H1 (cell line): ENCODE measurements at regions not wholly inside any gene's neighbourhood (a gene's known extent, or its start where the extent isn't known, plus 50 kb on each side); places are given as distances from the start of the nearest gene placed in this dataset.

ENCODE experiments used
- CTCF ChIA-PET: fragments of 300-600 bp; sonication (Branson Sonifier 250); formaldehyde crosslinking; loops from one replicate; lab custom pipeline; 2021; ENCODE audit not compliant: partially characterized antibody; lab: Charles Lee
- POLR2A ChIA-PET: fragments of 300-600 bp; sonication (Branson Sonifier 250); formaldehyde crosslinking; loops from one replicate; lab custom pipeline; 2021; ENCODE audit warnings: inconsistent platforms; ENCODE audit not compliant: partially characterized antibody; lab: Charles Lee
- DNase-seq, 2 experiments: peaks; one replicate each; pipeline versions ENCODE4 v3.0.0 to v3.0.0-alpha.2; 2010 to 2022; ENCODE audit warnings: low spot score in 2 of 2, low read depth in 1 of 2, mixed read lengths in 1 of 2
- FAIRE-seq: peaks from 2 replicates; lab custom pipeline; 2011; peaks lifted over from hg19 to GRCh38; lab: Jason Lieb, UNC
- H2AFZ ChIP-seq: 2 replicates; pipeline ENCODE4 v1.8.1; 2012; ENCODE audit warnings: low read length, inconsistent platforms
- H2AK5ac ChIP-seq: 2 replicates; pipeline ENCODE4 v1.6.1; 2013; ENCODE audit warnings: low read depth, low read length
- H2BK120ac ChIP-seq: replicated peaks from 2 replicates; pipeline ENCODE3; 2013; ENCODE audit warnings: low read depth, low read length, inconsistent platforms
- H2BK12ac ChIP-seq: 2 replicates; pipeline ENCODE4 v1.6.1; 2013; ENCODE audit warnings: low read depth, low read length
- H2BK15ac ChIP-seq: 2 replicates; pipeline ENCODE4 v1.6.1; 2013; ENCODE audit warnings: low read length
- H2BK20ac ChIP-seq: 2 replicates; pipeline ENCODE4 v1.6.1; 2013; ENCODE audit warnings: low read length
- H2BK5ac ChIP-seq: 2 replicates; pipeline ENCODE4 v1.6.1; 2013; ENCODE audit warnings: low read depth, low read length
- H3K14ac ChIP-seq: 2 replicates; pipeline ENCODE4 v1.6.1; 2013; ENCODE audit warnings: inconsistent platforms; ENCODE audit not compliant: insufficient read length
- H3K18ac ChIP-seq: 2 replicates; pipeline ENCODE4 v1.6.1; 2013; ENCODE audit warnings: low read length; ENCODE audit errors: extremely low read depth
- H3K23ac ChIP-seq: 2 replicates; pipeline ENCODE4 v1.6.1; 2013; ENCODE audit warnings: inconsistent platforms; ENCODE audit not compliant: insufficient read length
- H3K23me2 ChIP-seq: 2 replicates; pipeline ENCODE4 v1.6.1; 2013; ENCODE audit warnings: low read depth, low read length
- H3K27ac ChIP-seq: 2 replicates; pipeline ENCODE4 v1.6.1; 2011; ENCODE audit warnings: low read depth, low read length, inconsistent platforms
- H3K27me3 ChIP-seq, 4 experiments: replicated peaks in 1 of 4; 1 replicate in 1 of 4; 2 replicates in 3 of 4; pipeline versions ENCODE4 v1.6.1 to v1.8.1; 2011 to 2013; ENCODE audit warnings: low read length in 3 of 4, mild to moderate bottlenecking in 3 of 4, inconsistent platforms in 2 of 4, mixed read lengths in 2 of 4, moderate library complexity in 1 of 4; ENCODE audit not compliant: control insufficient read depth in 3 of 4, insufficient read depth in 3 of 4; ENCODE audit errors: extremely low read depth in 1 of 4
- H3K36me3 ChIP-seq, 4 experiments: 2 replicates each; pipeline versions ENCODE4 v1.6.1 to v1.8.1; 2011 to 2013; ENCODE audit warnings: mild to moderate bottlenecking in 4 of 4, low read length in 3 of 4, moderate library complexity in 2 of 4, control low read depth in 1 of 4, inconsistent platforms in 1 of 4; ENCODE audit not compliant: insufficient read depth in 4 of 4, control insufficient read depth in 2 of 4
- H3K4ac ChIP-seq: replicated peaks from 2 replicates; pipeline ENCODE3; 2013; ENCODE audit warnings: low read length, low read depth, mixed read lengths, inconsistent platforms; ENCODE audit not compliant: insufficient read length
- H3K4me1 ChIP-seq, 4 experiments: replicated peaks in 1 of 4; 1 replicate in 1 of 4; 2 replicates in 3 of 4; pipeline versions ENCODE4 v1.6.1 to v1.8.1; 2011 to 2013; ENCODE audit warnings: low read length in 3 of 4, inconsistent platforms in 2 of 4, mixed read lengths in 1 of 4; ENCODE audit not compliant: insufficient read depth in 4 of 4, control insufficient read depth in 3 of 4
- H3K4me2 ChIP-seq, 2 experiments: 2 replicates each; pipeline versions ENCODE4 v1.6.1 to v1.8.1; 2011 to 2013; ENCODE audit warnings: low read depth in 2 of 2, low read length in 2 of 2, control low read depth in 1 of 2, inconsistent platforms in 1 of 2, mild to moderate bottlenecking in 1 of 2; ENCODE audit not compliant: insufficient read depth in 1 of 2
- H3K4me3 ChIP-seq, 4 experiments: fragments of 200-600, 300-600 bp in 1 of 4; sonication (generic), shearing (Covaris generic), sonication (Bioruptor Twin) in 1 of 4; 2 replicates each; pipeline versions ENCODE4 v1.5.1 to v1.8.1; 2011 to 2016; ENCODE audit warnings: low read length in 4 of 4, low read depth in 3 of 4, control low read depth in 2 of 4, inconsistent platforms in 2 of 4, mild to moderate bottlenecking in 2 of 4, mixed read lengths in 1 of 4, moderate library complexity in 1 of 4; ENCODE audit not compliant: insufficient read depth in 2 of 4; ENCODE audit errors: extremely low read depth in 1 of 4
- H3K56ac ChIP-seq: replicated peaks from 2 replicates; pipeline ENCODE3; 2013; ENCODE audit warnings: low read depth, mild to moderate bottlenecking, mixed read lengths, low read length, inconsistent platforms; ENCODE audit not compliant: insufficient read length
- H3K79me1 ChIP-seq: 2 replicates; pipeline ENCODE4 v1.6.1; 2013; ENCODE audit warnings: low read depth, low read length, control low read depth
- H3K79me2 ChIP-seq, 2 experiments: 2 replicates each; pipeline versions ENCODE4 v1.6.1 to v1.8.1; 2012 to 2013; ENCODE audit warnings: low read length in 2 of 2, mild to moderate bottlenecking in 2 of 2, inconsistent platforms in 1 of 2; ENCODE audit not compliant: insufficient read depth in 2 of 2, control insufficient read depth in 1 of 2
- H3K9ac ChIP-seq, 4 experiments: replicated peaks in 1 of 4; 1 replicate in 1 of 4; 2 replicates in 3 of 4; pipeline versions ENCODE4 v1.6.1 to v1.8.1; 2011 to 2013; ENCODE audit warnings: low read depth in 3 of 4, low read length in 3 of 4, control low read depth in 2 of 4, mild to moderate bottlenecking in 2 of 4, moderate library complexity in 2 of 4, inconsistent platforms in 1 of 4; ENCODE audit errors: extremely low read depth in 1 of 4
- H3K9me3 ChIP-seq, 2 experiments: 2 replicates each; pipeline versions ENCODE4 v1.6.1 to v1.8.1; 2012 to 2013; ENCODE audit warnings: mild to moderate bottlenecking in 2 of 2, moderate library complexity in 2 of 2, control low read depth in 1 of 2, inconsistent platforms in 1 of 2, low read depth in 1 of 2, low read length in 1 of 2, mixed read lengths in 1 of 2; ENCODE audit not compliant: insufficient read depth in 2 of 2
- H4K20me1 ChIP-seq, 2 experiments: replicated peaks in 1 of 2; 2 replicates each; pipeline versions ENCODE3 to v1.8.1; 2011 to 2013; ENCODE audit warnings: inconsistent platforms in 2 of 2, low read length in 2 of 2, mild to moderate bottlenecking in 1 of 2; ENCODE audit not compliant: insufficient read depth in 2 of 2, control insufficient read depth in 1 of 2
- H4K5ac ChIP-seq: 2 replicates; pipeline ENCODE4 v1.6.1; 2013; ENCODE audit warnings: low read length, low read depth, mixed read lengths, inconsistent platforms; ENCODE audit not compliant: insufficient read length
- H4K8ac ChIP-seq: 2 replicates; pipeline ENCODE4 v1.8.0; 2013; ENCODE audit warnings: mild to moderate bottlenecking, moderate library complexity, low read length, inconsistent platforms; ENCODE audit not compliant: insufficient read depth; ENCODE audit errors: extremely low read depth
- H4K91ac ChIP-seq: replicated peaks from 2 replicates; pipeline ENCODE3; 2013; ENCODE audit warnings: low read length, mixed read lengths, inconsistent platforms; ENCODE audit not compliant: insufficient read length
- POU5F1 ChIP-seq: IDR thresholded peaks from 2 replicates; pipeline ENCODE4 v1.6.1; 2011; ENCODE audit warnings: low read depth, mild to moderate bottlenecking, low read length, moderate library complexity

DNA sequence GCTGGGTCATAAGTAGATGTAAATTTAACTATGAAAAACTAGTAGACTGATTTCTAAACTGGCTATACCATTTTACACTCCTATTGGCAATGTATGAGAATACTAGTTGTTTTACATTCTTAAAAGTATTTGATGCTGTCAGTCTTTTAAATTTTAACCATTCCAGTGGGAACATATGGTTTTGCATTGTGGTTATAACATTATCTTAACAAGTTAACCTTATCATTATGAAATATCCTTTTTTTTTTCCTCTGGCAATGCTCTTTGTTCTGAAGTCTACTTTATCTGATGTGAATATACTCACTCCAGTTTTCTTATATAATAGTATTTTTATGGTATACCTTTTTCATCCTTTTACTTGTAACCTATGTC, 548.9 kb upstream of the CLINT1 start:
- Histone ChIP-seq H3K9me3 (0 out of 4 replicates have a peak, but pooled peaks cover 0 to 4% of the 10 kb centered on the region in 2 experiments), H3K18ac (no peak overlapping the region), H2BK5ac (no peak overlapping the region), H3K4me1 (no peaks in the 10 kb centered on the region), H3K23me2 (no peaks in the 10 kb centered on the region), H2BK12ac (no peak overlapping the region), H3K14ac (no peak overlapping the region), H4K8ac (no peak overlapping the region), H3K23ac (no peak overlapping the region), H3K27me3 (no peaks in the 10 kb centered on the region), H2BK20ac (no peak overlapping the region), H3K9ac (no peak overlapping the region), H2BK15ac (no peak overlapping the region), H4K5ac (no peak overlapping the region), H3K4me2 (no peak overlapping the region), H3K27ac (no peak overlapping the region), H2AK5ac (no peak overlapping the region), H3K79me2 (no peaks in the 10 kb centered on the region), H2AFZ (no peak overlapping the region), H3K56ac (no peak overlapping the region), H4K91ac (no peak overlapping the region), H4K20me1 (no peaks in the 10 kb centered on the region), H3K79me1 (no peaks in the 10 kb centered on the region), H3K4ac (no peak overlapping the region), H3K4me3 (no peak overlapping the region), H3K36me3 (no peaks in the 10 kb centered on the region), H2BK120ac (no peak overlapping the region)
- FAIRE-seq (no peak), DNase-seq (no peak)
- POLR2A ChIA-PET, result no interaction called here
- no peak for TF ChIP-seq POU5F1
- CTCF ChIA-PET, result no interaction called here
